T-helper 2 cell treated with Interferon-gamma antibody and Interleukin-4, amounts not matched to agents 5 μg/mL and 100 μg/mL, for 36 hours (primary cell): ENCODE measurements at regions not wholly inside any gene's neighbourhood (a gene's known extent, or its start where the extent isn't known, plus 50 kb on each side); places are given as distances from the start of the nearest gene placed in this dataset.
"Not testable (repeated sequence)": the region's sequence is repeated elsewhere in the genome, so short reads cannot be mapped to it uniquely, and the experiment has no call there.

Experiments used
- DNase-seq: peaks from one replicate; pipeline ENCODE4 v3.0.0; 2021; ENCODE audit warnings: low spot score
- H3K27ac Mint-ChIP-seq: one replicate; pipeline ENCODE4 v1.8.0; 2021; ENCODE audit warnings: mild to moderate bottlenecking, mixed read lengths
- H3K27me3 Mint-ChIP-seq: one replicate; pipeline ENCODE4 v1.8.0; 2021; ENCODE audit warnings: low read depth, mixed read lengths
- H3K36me3 Mint-ChIP-seq: one replicate; pipeline ENCODE4 v1.8.0; 2021; ENCODE audit warnings: low read depth, mixed read lengths
- H3K4me1 Mint-ChIP-seq: one replicate; pipeline ENCODE4 v1.8.0; 2021; ENCODE audit warnings: low read depth, mixed read lengths
- H3K4me3 Mint-ChIP-seq: one replicate; pipeline ENCODE4 v1.8.0; 2022; ENCODE audit warnings: mild to moderate bottlenecking, moderate library complexity, mixed read lengths
- H3K9me3 Mint-ChIP-seq: one replicate; pipeline ENCODE4 v1.8.0; 2021; ENCODE audit warnings: mixed read lengths

GRCh38 chr5:125992050-125992449 lies 431.2 kb upstream of the GRAMD2B start:
- H3K4me3 Mint-ChIP-seq, result no peak overlapping the region
- H3K27ac Mint-ChIP-seq, result no peak overlapping the region
- no peaks in the 10 kb centered on the region for H3K36me3 Mint-ChIP-seq
- peaks cover 4% of the 10 kb centered on the region for H3K9me3 Mint-ChIP-seq
- no peak for DNase-seq
- H3K4me1 Mint-ChIP-seq, result no peaks in the 10 kb centered on the region
- H3K27me3 Mint-ChIP-seq, result no peaks in the 10 kb centered on the region

GRCh38 chr5:125999271-126000030 lies 423.8 kb upstream of the GRAMD2B start:
- not testable (repeated sequence) for H3K4me1 Mint-ChIP-seq, H3K4me3 Mint-ChIP-seq, H3K27me3 Mint-ChIP-seq, H3K27ac Mint-ChIP-seq, DNase-seq, H3K9me3 Mint-ChIP-seq, H3K36me3 Mint-ChIP-seq

- Mint-ChIP-seq H3K27ac (no peak overlapping the region), H3K4me1 (no peaks in the 10 kb centered on the region), H3K4me3 (no peak overlapping the region), H3K36me3 (no peaks in the 10 kb centered on the region), H3K27me3 (no peaks in the 10 kb centered on the region), H3K9me3 (no peaks in the 10 kb centered on the region)
- no peak for DNase-seq
Observed at GRCh38 chr5:126000507-126000906, 422.7 kb upstream of the GRAMD2B start.

- Mint-ChIP-seq H3K36me3 (no peaks in the 10 kb centered on the region), H3K27me3 (no peaks in the 10 kb centered on the region), H3K27ac (no peak overlapping the region), H3K9me3 (no peaks in the 10 kb centered on the region), H3K4me3 (no peak overlapping the region), H3K4me1 (no peaks in the 10 kb centered on the region)
- DNase-seq, result no peak
Observed at GRCh38 chr5:126002222-126002897, 420.8 kb upstream of the GRAMD2B start.

- Mint-ChIP-seq H3K27ac (no peak overlapping the region), H3K9me3 (no peaks in the 10 kb centered on the region), H3K4me1 (no peaks in the 10 kb centered on the region), H3K27me3 (no peaks in the 10 kb centered on the region), H3K4me3 (no peak overlapping the region), H3K36me3 (no peaks in the 10 kb centered on the region)
- no peak for DNase-seq
Observed at GRCh38 chr5:126003309-126003708, 419.9 kb upstream of the GRAMD2B start.

GRCh38 chr5:126004636-126005035 lies 418.6 kb upstream of the GRAMD2B start:
- H3K36me3 Mint-ChIP-seq, result no peaks in the 10 kb centered on the region
- no peak overlapping the region for H3K27ac Mint-ChIP-seq
- no peaks in the 10 kb centered on the region for H3K27me3 Mint-ChIP-seq
- no peaks in the 10 kb centered on the region for H3K9me3 Mint-ChIP-seq
- no peak for DNase-seq
- H3K4me3 Mint-ChIP-seq, result no peak overlapping the region
- H3K4me1 Mint-ChIP-seq, result no peaks in the 10 kb centered on the region

GRCh38 chr5:126007841-126008240 lies 415.4 kb upstream of the GRAMD2B start:
- Mint-ChIP-seq H3K4me3 (no peak overlapping the region), H3K36me3 (no peaks in the 10 kb centered on the region), H3K9me3 (no peaks in the 10 kb centered on the region), H3K27ac (no peak overlapping the region), H3K4me1 (no peaks in the 10 kb centered on the region), H3K27me3 (no peaks in the 10 kb centered on the region)
- no peak for DNase-seq

- H3K4me1 Mint-ChIP-seq, result no peaks in the 10 kb centered on the region
- no peak overlapping the region for H3K4me3 Mint-ChIP-seq
- H3K27ac Mint-ChIP-seq, result no peak overlapping the region
- H3K27me3 Mint-ChIP-seq, result no peaks in the 10 kb centered on the region
- DNase-seq, result no peak
- no peaks in the 10 kb centered on the region for H3K36me3 Mint-ChIP-seq
- no peaks in the 10 kb centered on the region for H3K9me3 Mint-ChIP-seq
Observed at GRCh38 chr5:126009566-126009965, 413.6 kb upstream of the GRAMD2B start.

GRCh38 chr5:126011526-126011925 lies 411.7 kb upstream of the GRAMD2B start:
- not testable (repeated sequence) for H3K27me3 Mint-ChIP-seq, H3K36me3 Mint-ChIP-seq, H3K9me3 Mint-ChIP-seq, DNase-seq, H3K27ac Mint-ChIP-seq, H3K4me1 Mint-ChIP-seq, H3K4me3 Mint-ChIP-seq

GRCh38 chr5:126014676-126015075 lies 408.5 kb upstream of the GRAMD2B start:
- Mint-ChIP-seq H3K4me3 (no peak overlapping the region), H3K36me3 (no peaks in the 10 kb centered on the region), H3K4me1 (no peaks in the 10 kb centered on the region), H3K27ac (no peak overlapping the region), H3K9me3 (peaks cover 3% of the 10 kb centered on the region), H3K27me3 (no peaks in the 10 kb centered on the region)
- no peak for DNase-seq

GRCh38 chr5:126015235-126016181 lies 407.7 kb upstream of the GRAMD2B start:
- DNase-seq, result no peak
- no peaks in the 10 kb centered on the region for H3K4me1 Mint-ChIP-seq

GRCh38 chr5:126016256-126016655 lies 407.0 kb upstream of the GRAMD2B start:
- H3K27ac Mint-ChIP-seq, result no peak overlapping the region
- no peaks in the 10 kb centered on the region for H3K36me3 Mint-ChIP-seq
- no peak overlapping the region for H3K4me3 Mint-ChIP-seq
- H3K4me1 Mint-ChIP-seq, result no peaks in the 10 kb centered on the region
- peaks cover 7% of the 10 kb centered on the region for H3K9me3 Mint-ChIP-seq
- no peak for DNase-seq
- H3K27me3 Mint-ChIP-seq, result no peaks in the 10 kb centered on the region

More at GRCh38 chr5:126015235-126016181, 407.7 kb upstream of the GRAMD2B start:
- Mint-ChIP-seq H3K27me3 (no peaks in the 10 kb centered on the region), H3K27ac (no peak overlapping the region), H3K9me3 (peaks cover 3% of the 10 kb centered on the region), H3K4me3 (no peak overlapping the region), H3K36me3 (no peaks in the 10 kb centered on the region)

- Mint-ChIP-seq H3K27me3 (no peaks in the 10 kb centered on the region), H3K27ac (no peak overlapping the region), H3K36me3 (no peaks in the 10 kb centered on the region), H3K4me1 (no peaks in the 10 kb centered on the region), H3K4me3 (no peak overlapping the region), H3K9me3 (peaks cover 12% of the 10 kb centered on the region)
- DNase-seq, result no peak
Observed at GRCh38 chr5:126017096-126017495, 406.1 kb upstream of the GRAMD2B start.

- DNase-seq, result no peak
- Mint-ChIP-seq H3K9me3 (peaks cover 20% of the 10 kb centered on the region), H3K4me1 (no peaks in the 10 kb centered on the region), H3K4me3 (no peak overlapping the region), H3K36me3 (no peaks in the 10 kb centered on the region), H3K27me3 (no peaks in the 10 kb centered on the region), H3K27ac (no peak overlapping the region)
Observed at GRCh38 chr5:126020770-126021169, 402.4 kb upstream of the GRAMD2B start.
